Omental fat pad (tissue), 3 donors: ENCODE measurements at regions not wholly inside any gene's neighbourhood (a gene's known extent, or its start where the extent isn't known, plus 50 kb on each side); places are given as distances from the start of the nearest gene placed in this dataset.
"Not testable (repeated sequence)": the region's sequence is repeated elsewhere in the genome, so short reads cannot be mapped to it uniquely, and the experiment has no call there.

Experiments used
- ATAC-seq: fragments of 150-250 bp; one replicate; pipeline ENCODE4 v1.9.1; 2016; ENCODE audit warnings: mild to moderate bottlenecking, moderate library complexity; ENCODE audit not compliant: low FRiP score
- DNase-seq: peaks from one replicate; pipeline ENCODE4 v3.0.0-alpha.2; 2019; ENCODE audit warnings: low spot score
- CTCF ChIP-seq, 3 donors: fragments of 450-650 bp; IDR thresholded peaks; one replicate each; pipeline ENCODE4 v1.5.1; 2016 to 2017; ENCODE audit warnings: antibody characterized with exemption in 3 of 3, mild to moderate bottlenecking in 3 of 3, moderate library complexity in 2 of 3

- ATAC-seq (no peak), DNase-seq (no peak)
- TF ChIP-seq CTCF (IDR thresholded peaks at IDR 0.05) = no peak
Measured at GRCh38 chr1:118815909-118816308, 172.2 kb downstream of the TBX15 start.

GRCh38 chr1:118812555-118812954 is 175.6 kb downstream of the TBX15 start:
- TF ChIP-seq CTCF (IDR thresholded peaks at IDR 0.05) = no peak
- DNase-seq = no peak
- no peak for ATAC-seq

- DNase-seq = no peak
- no peak for ATAC-seq
- no peak for TF ChIP-seq CTCF (IDR thresholded peaks at IDR 0.05)
Measured at GRCh38 chr1:118811156-118811555, 177.0 kb downstream of the TBX15 start.

GRCh38 chr1:118809586-118809985 is 178.6 kb downstream of the TBX15 start:
- ATAC-seq (no peak), DNase-seq (no peak)
- TF ChIP-seq CTCF (IDR thresholded peaks at IDR 0.05) = no peak

GRCh38 chr1:118803128-118803527 is 185.0 kb downstream of the TBX15 start:
- DNase-seq, ATAC-seq: not testable (repeated sequence)

- DNase-seq = no peak
Measured at GRCh38 chr1:118791094-118791691, 196.9 kb downstream of the TBX15 start.

GRCh38 chr1:118788463-118788862 is 199.7 kb downstream of the TBX15 start:
- DNase-seq = no peak
- TF ChIP-seq CTCF (IDR thresholded peaks at IDR 0.05) = no peak
- no peak for ATAC-seq

More at GRCh38 chr1:118791094-118791691, 196.9 kb downstream of the TBX15 start:
- no peak for TF ChIP-seq CTCF (IDR thresholded peaks at IDR 0.05)
- no peak for ATAC-seq
